Chondrocyte (in vitro differentiated cells): ENCODE measurements at regions not wholly inside any gene's neighbourhood (a gene's known extent, or its start where the extent isn't known, plus 50 kb on each side); places are given as distances from the start of the nearest gene placed in this dataset.
"Not testable (repeated sequence)": the region's sequence is repeated elsewhere in the genome, so short reads cannot be mapped to it uniquely, and the experiment has no call there.

Experiments used
- DNase-seq: peaks from one replicate; pipeline ENCODE4 v3.0.0; 2021; ENCODE audit warnings: mixed read lengths, low spot score
- H3K27ac Mint-ChIP-seq: one replicate; pipeline ENCODE4 v1.8.0; 2021; ENCODE audit warnings: mild to moderate bottlenecking, moderate library complexity, mixed read lengths; ENCODE audit not compliant: unreplicated experiment
- H3K27me3 Mint-ChIP-seq: 2 replicates; pipeline ENCODE4 v1.8.0; 2021; ENCODE audit warnings: low read depth, mixed read lengths
- H3K36me3 Mint-ChIP-seq: 2 replicates; pipeline ENCODE4 v1.8.0; 2021; ENCODE audit warnings: low read depth, mixed read lengths
- H3K4me1 Mint-ChIP-seq: 2 replicates; pipeline ENCODE4 v1.8.0; 2021; ENCODE audit warnings: low read depth, mild to moderate bottlenecking, mixed read lengths
- H3K4me3 Mint-ChIP-seq: one replicate; pipeline ENCODE4 v1.8.0; 2021; ENCODE audit warnings: mild to moderate bottlenecking, moderate library complexity, mixed read lengths; ENCODE audit not compliant: unreplicated experiment
- H3K9me3 Mint-ChIP-seq: 2 replicates; pipeline ENCODE4 v1.8.0; 2021; ENCODE audit warnings: low read depth, mixed read lengths
- TF ChIP-seq, protein P1 (sequence below): fragments of 200-600 bp; sonication (generic); IDR thresholded peaks from 2 replicates; pipeline ENCODE4 v1.5.0; 2021; ENCODE audit warnings: antibody characterized with exemption, mild to moderate bottlenecking, moderate library complexity

DNA sequence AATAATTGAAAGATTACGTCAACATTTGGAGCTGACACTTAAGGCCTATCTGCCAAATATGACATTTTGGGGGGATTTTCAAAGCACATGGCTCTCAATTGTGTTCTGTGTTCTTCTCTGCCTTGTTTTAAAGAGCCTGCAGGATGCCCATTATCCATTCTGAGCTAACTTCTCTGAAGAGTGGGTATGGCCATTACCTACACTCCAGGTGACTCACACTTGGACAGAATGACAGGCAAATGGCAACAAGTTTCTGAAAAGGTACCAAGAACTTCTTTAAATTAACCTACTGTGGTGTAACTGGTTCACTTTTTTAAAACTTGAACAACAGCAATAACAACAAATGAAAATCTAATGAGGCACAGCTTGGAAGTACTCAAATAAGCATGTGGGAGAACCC, 834.9 kb upstream of the SLC39A10 start:
- TF ChIP-seq, protein P1, sequence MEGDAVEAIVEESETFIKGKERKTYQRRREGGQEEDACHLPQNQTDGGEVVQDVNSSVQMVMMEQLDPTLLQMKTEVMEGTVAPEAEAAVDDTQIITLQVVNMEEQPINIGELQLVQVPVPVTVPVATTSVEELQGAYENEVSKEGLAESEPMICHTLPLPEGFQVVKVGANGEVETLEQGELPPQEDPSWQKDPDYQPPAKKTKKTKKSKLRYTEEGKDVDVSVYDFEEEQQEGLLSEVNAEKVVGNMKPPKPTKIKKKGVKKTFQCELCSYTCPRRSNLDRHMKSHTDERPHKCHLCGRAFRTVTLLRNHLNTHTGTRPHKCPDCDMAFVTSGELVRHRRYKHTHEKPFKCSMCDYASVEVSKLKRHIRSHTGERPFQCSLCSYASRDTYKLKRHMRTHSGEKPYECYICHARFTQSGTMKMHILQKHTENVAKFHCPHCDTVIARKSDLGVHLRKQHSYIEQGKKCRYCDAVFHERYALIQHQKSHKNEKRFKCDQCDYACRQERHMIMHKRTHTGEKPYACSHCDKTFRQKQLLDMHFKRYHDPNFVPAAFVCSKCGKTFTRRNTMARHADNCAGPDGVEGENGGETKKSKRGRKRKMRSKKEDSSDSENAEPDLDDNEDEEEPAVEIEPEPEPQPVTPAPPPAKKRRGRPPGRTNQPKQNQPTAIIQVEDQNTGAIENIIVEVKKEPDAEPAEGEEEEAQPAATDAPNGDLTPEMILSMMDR: no peak
- no peaks in the 10 kb centered on the region for H3K4me1 Mint-ChIP-seq
- no peak overlapping the region for H3K27ac Mint-ChIP-seq
- peaks cover 3% of the 10 kb centered on the region for H3K27me3 Mint-ChIP-seq
- no peak overlapping the region for H3K4me3 Mint-ChIP-seq
- no peaks in the 10 kb centered on the region for H3K9me3 Mint-ChIP-seq
- H3K36me3 Mint-ChIP-seq: no peaks in the 10 kb centered on the region
- DNase-seq: no peak

DNA sequence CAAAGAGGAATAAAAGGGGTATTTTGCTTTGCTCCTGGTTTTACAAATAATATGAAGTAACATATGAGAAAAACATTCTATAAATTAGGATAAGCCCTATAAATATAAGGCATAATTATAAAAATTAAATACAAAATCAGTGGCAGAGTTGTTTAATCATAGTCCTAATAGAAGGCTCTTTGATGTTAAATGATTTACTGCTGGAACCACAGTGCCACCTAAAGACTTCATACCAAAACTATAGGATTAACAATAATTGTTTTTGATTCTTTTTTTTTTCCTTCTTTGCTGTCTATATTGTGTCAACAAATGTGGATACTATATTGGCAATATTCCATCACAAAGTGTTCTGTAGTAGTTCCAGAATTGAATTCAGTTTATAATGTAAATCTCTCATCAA, 837.7 kb upstream of the SLC39A10 start:
- no peaks in the 10 kb centered on the region for H3K4me1 Mint-ChIP-seq
- DNase-seq: no peak
- no peak overlapping the region for H3K27ac Mint-ChIP-seq
- TF ChIP-seq, protein P1: peak; percentile 66
- H3K4me3 Mint-ChIP-seq: no peak overlapping the region
- H3K9me3 Mint-ChIP-seq: no peaks in the 10 kb centered on the region
- no peaks in the 10 kb centered on the region for H3K36me3 Mint-ChIP-seq
- H3K27me3 Mint-ChIP-seq: peaks cover 3% of the 10 kb centered on the region

DNA sequence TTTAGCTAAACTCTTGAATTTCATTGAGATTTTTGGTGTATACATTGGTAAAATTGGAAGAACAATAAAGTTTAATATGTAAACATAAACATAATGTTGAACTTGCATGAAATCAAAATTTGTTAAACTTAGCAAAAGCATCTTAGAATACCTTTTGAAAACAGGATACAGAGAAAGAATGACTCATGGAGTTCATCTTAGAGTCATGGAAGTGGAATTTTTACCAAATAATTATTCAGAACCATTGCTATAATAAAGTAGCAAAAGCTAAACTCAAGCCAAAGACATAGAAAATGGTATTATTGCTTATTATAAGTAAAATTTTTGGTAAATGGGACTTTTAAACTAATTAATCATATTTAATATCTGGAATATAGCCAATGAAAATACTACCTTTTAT, 841.6 kb upstream of the SLC39A10 start:
- H3K4me3 Mint-ChIP-seq: no peak overlapping the region
- DNase-seq: no peak
- no peaks in the 10 kb centered on the region for H3K4me1 Mint-ChIP-seq
- TF ChIP-seq, protein P1: no peak
- no peaks in the 10 kb centered on the region for H3K9me3 Mint-ChIP-seq
- no peaks in the 10 kb centered on the region for H3K36me3 Mint-ChIP-seq
- peaks cover 3% of the 10 kb centered on the region for H3K27me3 Mint-ChIP-seq
- H3K27ac Mint-ChIP-seq: no peak overlapping the region

GRCh38 chr2:194802589-194802988, 854.4 kb upstream of the SLC39A10 start:
- Mint-ChIP-seq H3K9me3 (peaks cover 14% of the 10 kb centered on the region), H3K4me1 (no peaks in the 10 kb centered on the region), H3K4me3 (no peak overlapping the region), H3K27me3 (peaks cover 3% of the 10 kb centered on the region), H3K36me3 (no peaks in the 10 kb centered on the region), H3K27ac (no peak overlapping the region)
- DNase-seq: no peak
- TF ChIP-seq, protein P1: no peak

DNA sequence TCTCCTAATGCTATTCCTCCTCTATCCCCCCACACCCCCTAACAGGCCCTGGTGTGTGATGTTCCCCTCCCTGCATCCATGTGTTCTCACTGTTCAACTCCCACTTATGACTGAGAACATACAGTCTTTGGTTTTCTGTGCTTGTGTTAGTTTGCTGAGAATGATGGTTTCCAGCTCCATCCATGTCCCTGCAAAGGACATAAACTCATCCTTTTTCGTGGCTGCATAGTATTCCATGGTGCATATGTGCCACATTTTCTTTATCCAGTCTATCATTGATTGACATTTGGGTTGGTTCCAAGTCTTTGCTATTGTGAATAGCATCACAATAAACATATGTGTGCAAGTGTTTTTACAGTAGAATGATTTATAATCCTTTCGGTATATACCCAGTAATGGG, 870.0 kb upstream of the SLC39A10 start:
- not testable (repeated sequence) for DNase-seq, H3K27ac Mint-ChIP-seq, H3K9me3 Mint-ChIP-seq, H3K36me3 Mint-ChIP-seq, H3K27me3 Mint-ChIP-seq, H3K4me1 Mint-ChIP-seq, H3K4me3 Mint-ChIP-seq

DNA sequence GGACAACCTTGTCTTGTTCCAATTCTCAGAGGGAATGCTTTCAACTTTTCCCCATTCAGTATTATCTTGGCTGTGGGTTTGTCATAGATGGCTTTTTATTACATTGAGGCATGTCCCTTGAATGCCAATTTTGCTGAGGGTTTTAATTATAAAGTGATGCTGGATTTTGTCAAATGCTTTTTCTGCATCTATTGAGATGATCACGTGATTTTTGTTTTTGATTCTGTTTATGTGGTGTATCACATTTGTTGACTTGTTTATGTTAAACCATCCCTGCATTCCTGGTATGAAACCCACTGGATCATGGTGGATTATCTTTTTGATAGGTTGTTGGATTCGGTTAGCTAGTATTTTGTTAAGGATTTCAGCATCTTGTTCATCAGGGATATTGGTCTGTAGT, 885.6 kb upstream of the SLC39A10 start:
- not testable (repeated sequence) for H3K36me3 Mint-ChIP-seq, H3K4me1 Mint-ChIP-seq, H3K27me3 Mint-ChIP-seq, H3K27ac Mint-ChIP-seq, H3K4me3 Mint-ChIP-seq, DNase-seq
- peaks cover 16% of the 10 kb centered on the region for H3K9me3 Mint-ChIP-seq
